Activated CD4-positive, alpha-beta T cell treated with anti-CD3 and anti-CD28 coated beads, Interleukin-2, amount 50 U/mL, for 4 hours (primary cell): ENCODE measurements at regions not wholly inside any gene's neighbourhood (a gene's known extent, or its start where the extent isn't known, plus 50 kb on each side); places are given as distances from the start of the nearest gene placed in this dataset.
"Not testable (repeated sequence)": the region's sequence is repeated elsewhere in the genome, so short reads cannot be mapped to it uniquely, and the experiment has no call there.

Experiments
- DNase-seq, 2 experiments: peaks; one replicate each; pipeline ENCODE4 v3.0.0-alpha.2; 2020

DNA sequence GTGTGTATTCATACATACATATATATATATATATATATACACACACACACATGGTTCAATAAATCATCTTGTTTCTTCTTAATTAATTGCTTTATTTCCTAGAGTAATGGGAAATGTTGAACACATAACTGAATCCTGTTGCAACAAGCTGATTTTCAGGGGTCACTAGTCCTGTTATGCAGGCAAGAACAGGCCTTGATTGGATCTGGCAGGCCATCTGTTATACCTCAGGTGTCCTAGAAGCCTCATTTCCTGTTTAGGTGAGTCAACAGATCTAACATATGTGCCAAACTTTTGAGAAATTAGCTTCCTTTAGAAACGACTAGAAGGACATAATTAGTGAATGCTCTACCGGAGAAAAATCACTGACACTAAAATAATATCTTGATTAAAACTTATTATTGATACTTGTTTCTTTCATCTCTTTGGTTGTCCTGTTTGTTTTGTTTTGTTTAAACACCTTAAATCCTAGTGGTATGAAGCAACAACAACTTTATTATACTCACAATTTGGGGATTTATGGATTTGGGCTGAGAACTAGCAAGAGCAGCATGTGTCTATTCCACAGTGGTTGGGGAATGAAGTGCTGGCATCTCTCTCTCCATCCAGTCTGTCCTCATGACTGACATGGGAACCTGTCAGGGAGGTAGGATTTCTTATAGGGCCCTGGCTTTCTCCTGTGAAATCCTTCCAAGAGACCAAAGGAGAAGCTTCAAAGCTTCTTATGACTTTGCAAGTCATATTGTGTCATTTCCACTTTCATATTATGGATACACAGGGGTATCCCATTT is 552.6 kb downstream of the NSUN3 start:
- DNase-seq: no peak

- no peak for DNase-seq
Observed at GRCh38 chr3:94616833-94617232, 554.0 kb downstream of the NSUN3 start.

- no peak for DNase-seq
Observed at GRCh38 chr3:94617312-94617711, 554.5 kb downstream of the NSUN3 start.

DNA sequence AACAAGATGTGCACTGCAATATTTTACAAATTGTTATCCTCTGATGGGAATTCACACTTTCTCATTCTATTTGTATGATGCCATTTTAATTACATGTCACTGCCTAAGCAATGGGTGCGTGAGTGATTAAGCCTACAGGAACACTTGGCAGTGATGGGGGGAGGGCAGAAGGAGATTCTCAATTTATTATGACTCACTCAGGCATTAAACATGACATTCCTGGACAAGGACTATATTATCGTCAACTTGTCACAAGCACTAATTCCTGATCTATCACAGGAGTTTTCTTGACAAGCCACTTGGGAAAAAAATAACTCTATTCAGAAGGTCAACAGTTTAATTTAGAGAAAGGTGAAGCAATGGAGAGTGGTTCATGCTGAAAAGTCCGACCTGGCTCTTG is 556.8 kb downstream of the NSUN3 start:
- no peak for DNase-seq

- DNase-seq: no peak
Observed at GRCh38 chr3:94626573-94626972, 563.7 kb downstream of the NSUN3 start.

GRCh38 chr3:94627689-94628088 is 564.8 kb downstream of the NSUN3 start:
- DNase-seq: no peak

DNA sequence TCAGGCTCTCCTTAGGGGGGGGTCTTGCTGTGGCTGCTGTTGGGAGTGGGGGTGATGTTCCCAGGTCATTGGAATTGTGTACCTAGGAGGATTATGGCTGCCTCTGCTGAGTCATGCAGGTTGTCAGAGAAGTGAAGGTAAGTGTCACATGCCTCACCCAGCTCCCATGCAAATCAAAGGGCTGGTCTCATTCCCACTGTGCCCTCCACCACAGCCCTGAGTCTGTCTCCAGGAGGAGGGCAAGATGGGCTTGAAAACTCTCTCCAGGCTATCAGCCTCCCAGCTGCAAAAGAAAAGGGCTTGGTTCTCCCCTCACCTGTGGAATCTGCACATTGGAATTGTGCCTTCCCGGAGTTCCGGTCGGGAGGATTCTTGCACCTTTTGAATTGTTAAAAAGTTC is 580.5 kb downstream of the NSUN3 start:
- no peak for DNase-seq

- DNase-seq: no peak
Observed at GRCh38 chr3:94645790-94646189, 582.9 kb downstream of the NSUN3 start.

- no peak for DNase-seq
Observed at GRCh38 chr3:94647131-94647530, 584.3 kb downstream of the NSUN3 start.

- not testable (repeated sequence) for DNase-seq
Observed at GRCh38 chr3:94648270-94649180, 585.7 kb downstream of the NSUN3 start.

- no peak for DNase-seq
Observed at GRCh38 chr3:94654096-94654495, 591.2 kb downstream of the NSUN3 start.

DNA sequence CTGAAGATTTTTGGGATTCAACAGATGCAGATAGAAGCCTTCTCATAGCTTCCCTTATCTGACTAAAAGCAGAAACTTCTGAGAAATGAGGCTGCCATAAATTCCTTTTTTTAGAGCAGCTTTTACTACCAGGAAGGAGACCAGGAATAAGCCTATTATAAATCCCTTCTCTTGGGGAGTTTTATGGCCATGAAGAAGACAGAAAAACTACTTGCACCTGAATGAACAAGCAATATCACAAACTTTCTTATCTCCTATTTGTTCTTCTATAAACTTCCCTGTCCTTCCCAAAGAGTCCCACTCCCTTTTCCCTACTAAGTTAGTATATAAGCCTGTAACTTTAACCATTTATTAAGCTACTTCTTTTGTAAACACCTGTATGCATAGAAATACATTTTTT is 603.1 kb downstream of the NSUN3 start:
- DNase-seq: no peak

DNA sequence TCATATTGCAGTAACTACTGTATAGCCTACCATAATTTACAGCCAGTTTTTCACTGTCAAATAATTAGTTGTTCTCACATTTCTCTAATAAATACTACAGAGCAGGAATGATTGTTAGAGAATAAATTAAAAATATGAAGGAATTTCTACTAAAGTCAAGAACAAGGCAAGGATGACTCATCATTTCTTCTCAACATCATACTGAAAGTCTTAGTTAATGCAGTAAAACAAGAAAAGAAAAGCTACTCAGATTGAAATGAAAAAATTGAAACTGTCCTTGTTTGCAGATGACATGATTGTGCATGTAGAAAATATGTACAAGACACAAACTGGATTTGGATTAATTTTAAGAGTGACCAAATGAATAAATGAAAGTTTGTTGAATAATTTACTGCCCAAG is 608.2 kb downstream of the NSUN3 start:
- DNase-seq: no peak

DNA sequence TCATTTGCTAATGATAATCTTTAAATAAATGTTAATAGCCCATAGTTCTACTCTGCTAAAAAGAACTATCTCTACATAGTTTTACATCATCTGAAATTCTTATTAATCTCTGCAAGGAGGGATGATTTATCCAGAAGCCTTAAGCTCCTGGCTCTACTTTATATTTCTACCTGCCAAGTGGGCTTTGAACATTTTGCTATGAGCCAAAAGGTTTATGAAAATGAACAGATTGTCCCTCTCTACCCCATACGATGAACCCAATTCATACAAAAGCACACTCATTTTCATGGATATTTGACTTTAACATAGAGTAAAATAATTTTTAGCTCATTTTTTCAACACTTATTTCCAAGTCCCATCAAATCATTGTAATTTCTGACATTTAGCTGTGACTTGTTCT is 611.0 kb downstream of the NSUN3 start:
- DNase-seq: no peak

DNA sequence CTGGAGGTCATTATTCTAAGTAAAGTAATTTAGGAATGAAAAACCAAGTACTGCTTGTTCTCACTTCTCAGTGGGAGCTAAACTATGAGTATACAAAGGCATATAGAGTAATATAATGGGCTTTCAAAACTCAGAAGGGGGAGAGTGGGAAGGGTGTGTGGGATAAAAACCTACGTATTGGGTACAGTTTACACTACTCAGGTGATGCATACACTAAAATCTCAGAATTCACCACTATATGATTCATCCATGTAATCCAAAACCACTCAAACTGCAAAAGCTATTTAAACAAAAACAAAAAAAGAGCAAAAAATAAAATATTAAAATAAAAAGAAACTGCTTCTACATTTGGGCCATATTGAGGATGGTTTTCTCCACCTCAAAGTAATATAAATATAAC is 623.3 kb downstream of the NSUN3 start:
- no peak for DNase-seq

DNA sequence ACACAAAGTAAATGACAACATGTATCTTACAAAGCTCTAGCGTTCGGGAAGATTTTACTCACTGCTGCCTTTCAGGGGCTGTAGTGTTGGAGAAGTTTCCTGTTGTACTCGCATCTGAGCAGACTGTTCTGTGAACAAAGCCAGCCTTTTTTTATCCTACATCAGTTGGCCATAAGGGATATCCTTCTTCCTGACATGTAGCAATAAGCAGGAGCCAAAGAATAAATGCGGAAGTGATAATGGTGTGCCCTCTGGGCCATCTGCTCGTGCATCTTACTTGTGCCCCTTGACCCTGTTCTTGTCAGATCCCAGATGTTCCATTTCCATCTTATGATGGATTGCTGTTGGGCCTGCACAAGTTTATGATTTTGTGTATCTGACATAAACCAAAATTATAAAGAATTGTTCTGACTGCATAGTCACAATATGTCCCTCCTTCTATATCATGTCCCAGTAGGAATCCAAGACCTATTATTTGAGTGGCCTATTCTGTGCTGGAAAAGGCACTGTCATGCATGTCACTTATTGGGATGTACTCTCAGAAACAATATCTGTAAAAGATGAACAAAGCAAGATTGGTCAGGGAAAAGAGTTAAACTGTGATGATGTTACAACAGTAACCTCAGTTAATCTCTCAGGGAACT is 631.3 kb downstream of the NSUN3 start:
- no peak for DNase-seq

DNA sequence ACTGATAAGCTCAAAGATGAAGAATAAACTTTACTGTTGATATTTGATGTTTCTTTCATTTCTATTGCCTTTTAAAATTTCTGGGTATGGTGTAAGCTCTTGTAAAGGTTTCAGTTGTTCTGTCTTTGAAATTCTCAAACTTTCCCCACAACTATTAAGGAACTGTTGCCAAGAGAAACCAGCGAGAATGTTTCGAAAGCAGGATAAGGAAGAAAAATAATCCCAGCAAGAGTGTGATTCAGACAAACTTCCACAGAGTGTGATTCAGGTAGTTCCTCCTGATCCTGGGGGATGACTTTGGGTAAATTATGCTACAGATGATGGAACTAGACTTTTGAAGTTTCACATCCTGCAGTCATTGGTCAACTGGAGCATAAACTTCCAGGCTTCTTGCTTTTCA is 632.0 kb downstream of the NSUN3 start:
- no peak for DNase-seq

DNA sequence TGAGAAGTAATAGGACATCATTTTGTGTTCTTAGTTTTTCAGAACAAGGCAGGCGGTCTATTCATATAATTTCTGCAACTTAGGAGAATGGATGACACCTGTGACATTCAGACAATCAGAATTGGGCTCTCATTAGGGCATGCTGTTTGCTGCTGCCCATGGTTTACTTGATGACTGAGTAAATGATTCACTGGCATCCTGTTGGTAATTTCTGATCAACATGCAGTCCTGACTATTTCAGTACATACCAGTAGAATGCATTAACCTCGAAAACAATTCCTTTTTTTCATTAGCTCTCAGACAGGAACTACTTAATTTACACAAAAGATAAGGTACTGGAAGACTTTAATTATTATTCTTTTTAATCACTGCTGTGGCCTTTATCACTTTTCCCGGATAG is 641.6 kb downstream of the NSUN3 start:
- DNase-seq: no peak

GRCh38 chr3:94709249-94709902 is 646.5 kb downstream of the NSUN3 start:
- DNase-seq: no peak

GRCh38 chr3:94714194-94714593 is 651.3 kb downstream of the NSUN3 start:
- DNase-seq: no peak

DNA sequence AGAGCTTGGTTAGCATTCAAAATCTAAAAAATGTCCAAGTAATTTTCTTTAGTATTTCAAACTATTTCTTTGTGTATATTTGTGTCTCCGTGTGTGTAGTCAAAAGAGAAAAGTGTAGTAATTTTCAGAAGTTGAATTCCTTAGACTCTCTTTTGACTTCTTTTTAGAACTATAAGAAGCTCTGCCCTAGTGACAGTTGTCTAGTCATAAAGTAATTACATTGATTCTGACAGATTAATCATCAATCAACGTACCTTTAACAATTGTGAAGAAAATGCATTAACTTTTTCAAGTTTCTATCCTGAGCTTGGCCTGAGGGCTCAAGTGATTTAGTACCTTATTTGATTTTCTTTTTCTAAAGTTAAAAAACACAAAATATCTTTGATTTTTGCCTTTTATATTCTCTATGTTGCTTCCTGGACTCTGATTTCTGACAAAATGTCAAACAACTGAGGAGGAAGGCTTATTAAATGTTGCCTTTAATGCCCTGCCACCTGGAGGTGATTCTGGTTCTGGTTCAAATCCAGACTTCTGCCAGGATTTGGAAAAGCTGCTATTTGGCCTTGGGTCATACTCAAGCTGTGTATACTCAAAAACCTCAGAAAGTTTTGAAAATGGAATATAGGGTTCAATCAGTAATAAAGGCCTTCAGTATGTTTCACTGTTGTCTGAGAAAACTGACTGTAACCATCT is 653.6 kb downstream of the NSUN3 start:
- DNase-seq: no peak

GRCh38 chr3:94734206-94734605 is 671.3 kb downstream of the NSUN3 start:
- no peak for DNase-seq

- DNase-seq: no peak
Observed at GRCh38 chr3:94735354-94735753, 672.5 kb downstream of the NSUN3 start.
